HFF-Myc (cell line): ENCODE measurements at regions not wholly inside any gene's neighbourhood (a gene's known extent, or its start where the extent isn't known, plus 50 kb on each side); places are given as distances from the start of the nearest gene placed in this dataset.

Experiments used
- DNase-seq: peaks from one replicate; pipeline ENCODE4 v3.0.0-alpha.2; 2011; ENCODE audit warnings: low read depth; ENCODE audit errors: extremely low read depth
- H3K4me3 ChIP-seq: replicated peaks from 2 replicates; pipeline ENCODE4 v1.5.1; 2011; ENCODE audit warnings: low read depth, mild to moderate bottlenecking, control low read depth, low read length
- TF ChIP-seq, protein P1 (sequence below): IDR thresholded peaks from 2 replicates; pipeline ENCODE4 v1.5.1; 2012; ENCODE audit warnings: mild to moderate bottlenecking, low read depth, low read length, control low read depth; ENCODE audit errors: missing control alignments

DNA sequence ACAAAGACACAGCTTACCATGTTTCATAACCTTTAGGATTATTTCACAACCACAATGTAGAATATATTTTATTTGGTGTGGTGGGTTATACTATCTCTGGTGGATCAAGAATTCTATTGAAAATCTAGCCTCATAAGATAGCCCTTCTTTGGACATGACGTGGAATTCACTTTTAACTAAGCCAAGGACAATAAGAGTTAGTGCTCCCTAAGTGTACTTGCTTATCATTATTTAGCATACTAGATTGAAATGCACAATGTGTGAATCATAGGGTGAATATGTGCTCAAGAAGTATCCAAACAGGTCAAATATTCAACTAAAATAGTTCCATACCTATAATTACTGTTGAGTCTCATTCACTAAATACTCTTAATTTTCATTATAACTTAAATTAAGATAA, 1179.5 kb upstream of the GOT2 start:
- TF ChIP-seq, protein P1, sequence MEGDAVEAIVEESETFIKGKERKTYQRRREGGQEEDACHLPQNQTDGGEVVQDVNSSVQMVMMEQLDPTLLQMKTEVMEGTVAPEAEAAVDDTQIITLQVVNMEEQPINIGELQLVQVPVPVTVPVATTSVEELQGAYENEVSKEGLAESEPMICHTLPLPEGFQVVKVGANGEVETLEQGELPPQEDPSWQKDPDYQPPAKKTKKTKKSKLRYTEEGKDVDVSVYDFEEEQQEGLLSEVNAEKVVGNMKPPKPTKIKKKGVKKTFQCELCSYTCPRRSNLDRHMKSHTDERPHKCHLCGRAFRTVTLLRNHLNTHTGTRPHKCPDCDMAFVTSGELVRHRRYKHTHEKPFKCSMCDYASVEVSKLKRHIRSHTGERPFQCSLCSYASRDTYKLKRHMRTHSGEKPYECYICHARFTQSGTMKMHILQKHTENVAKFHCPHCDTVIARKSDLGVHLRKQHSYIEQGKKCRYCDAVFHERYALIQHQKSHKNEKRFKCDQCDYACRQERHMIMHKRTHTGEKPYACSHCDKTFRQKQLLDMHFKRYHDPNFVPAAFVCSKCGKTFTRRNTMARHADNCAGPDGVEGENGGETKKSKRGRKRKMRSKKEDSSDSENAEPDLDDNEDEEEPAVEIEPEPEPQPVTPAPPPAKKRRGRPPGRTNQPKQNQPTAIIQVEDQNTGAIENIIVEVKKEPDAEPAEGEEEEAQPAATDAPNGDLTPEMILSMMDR, result no peak
- DNase-seq, result no peak
- no peak overlapping the region for H3K4me3 ChIP-seq

DNA sequence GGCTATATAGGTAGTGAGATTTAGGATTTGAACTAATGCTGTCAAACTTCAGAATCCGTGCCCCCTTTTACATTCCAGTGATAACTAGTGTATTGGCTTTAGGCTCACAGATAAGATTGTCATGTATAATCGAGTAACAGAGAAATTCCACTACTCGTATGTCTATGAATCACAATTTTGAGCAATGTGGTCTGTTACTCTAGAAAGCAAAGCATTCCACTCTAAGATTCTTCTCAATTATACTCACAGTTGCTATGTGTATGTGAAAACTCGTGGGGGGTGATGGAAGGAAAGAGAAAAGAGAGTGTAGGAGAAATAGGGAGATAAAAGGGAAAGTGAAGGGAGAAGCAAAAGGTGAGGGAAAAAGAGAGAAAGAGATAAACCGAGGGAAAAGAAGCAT, 1175.1 kb upstream of the GOT2 start:
- no peak for DNase-seq
- no peak overlapping the region for H3K4me3 ChIP-seq
- TF ChIP-seq, protein P1, result no peak

DNA sequence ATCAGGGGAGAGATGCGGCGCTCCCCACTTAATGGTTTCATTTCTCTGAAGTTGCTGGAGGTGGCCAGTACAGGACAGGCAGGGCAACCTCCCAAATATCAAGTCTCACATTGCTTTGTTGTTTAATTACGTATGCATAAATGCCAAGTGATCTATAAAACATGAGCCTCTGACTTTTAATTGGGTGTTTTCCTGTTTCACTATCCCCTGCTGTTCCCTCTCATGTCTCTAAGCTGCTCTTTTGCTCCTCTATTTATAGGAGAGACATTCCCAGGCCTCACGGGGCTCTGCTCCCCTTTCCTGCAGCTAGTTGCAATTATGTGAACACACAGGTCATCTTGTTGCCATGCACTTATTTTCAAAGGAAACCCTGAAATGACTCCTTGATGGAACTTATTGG, 1173.5 kb upstream of the GOT2 start:
- DNase-seq, result no peak
- no peak overlapping the region for H3K4me3 ChIP-seq
- TF ChIP-seq, protein P1, result no peak

DNA sequence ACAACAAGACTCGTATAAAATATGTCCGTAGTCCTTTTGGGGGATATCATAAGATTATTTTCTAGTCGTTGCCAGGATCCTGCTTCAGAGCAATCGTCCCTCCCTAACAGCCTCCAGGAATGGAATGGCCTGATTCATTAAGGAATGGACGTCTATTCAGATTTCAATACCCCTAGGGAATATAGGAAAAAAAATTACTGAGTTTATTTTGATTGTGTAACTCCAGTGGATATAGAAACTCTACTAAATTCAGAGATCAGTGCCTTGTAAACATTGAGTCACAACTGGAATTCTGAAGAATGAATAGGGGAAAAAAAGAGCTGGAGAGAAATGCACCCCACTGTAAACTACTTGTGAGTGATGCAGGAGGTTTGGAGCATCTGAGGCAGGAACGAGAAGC, 1171.5 kb upstream of the GOT2 start:
- DNase-seq, result no peak
- H3K4me3 ChIP-seq, result no peak overlapping the region
- TF ChIP-seq, protein P1, result no peak

DNA sequence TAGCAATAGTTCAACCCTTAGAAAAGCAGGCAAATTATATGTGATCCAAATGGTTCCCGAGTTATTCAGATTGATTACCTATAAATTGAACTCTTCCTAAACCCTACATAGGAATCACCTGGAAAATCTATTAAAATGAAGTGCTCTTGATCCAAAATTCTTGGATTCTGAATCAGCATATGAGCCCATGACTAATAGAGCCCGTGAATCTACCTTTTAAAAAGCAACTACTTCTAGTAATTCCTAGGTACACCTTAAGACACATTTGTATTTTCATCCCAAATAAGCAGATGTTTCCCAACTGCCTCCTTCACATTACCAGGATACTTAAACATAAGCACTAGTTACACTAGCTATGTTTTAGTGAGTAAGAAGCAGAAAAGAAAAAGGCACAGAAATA, 1171.0 kb upstream of the GOT2 start:
- H3K4me3 ChIP-seq, result no peak overlapping the region
- no peak for DNase-seq
- TF ChIP-seq, protein P1, result no peak

DNA sequence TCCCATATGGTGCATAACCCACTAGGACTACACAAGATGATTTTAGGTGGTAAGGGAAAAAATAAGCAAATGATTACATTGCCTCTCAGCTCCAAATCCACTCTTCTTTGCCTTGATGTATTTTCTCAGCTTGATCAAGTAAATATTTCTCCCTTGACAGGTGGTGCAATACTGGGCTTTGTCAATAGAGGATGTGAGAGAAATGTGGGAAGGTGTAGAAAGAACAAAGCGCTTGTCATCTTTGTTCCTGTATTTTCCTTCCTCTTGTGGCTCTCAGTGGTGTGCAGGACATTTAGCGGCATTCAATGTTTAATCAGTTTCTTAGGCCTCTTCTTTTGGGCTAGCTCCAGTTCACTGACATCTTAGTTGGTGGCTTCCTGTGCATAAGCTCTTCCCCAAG, 1165.8 kb upstream of the GOT2 start:
- H3K4me3 ChIP-seq, result no peak overlapping the region
- TF ChIP-seq, protein P1, result no peak
- DNase-seq, result no peak

DNA sequence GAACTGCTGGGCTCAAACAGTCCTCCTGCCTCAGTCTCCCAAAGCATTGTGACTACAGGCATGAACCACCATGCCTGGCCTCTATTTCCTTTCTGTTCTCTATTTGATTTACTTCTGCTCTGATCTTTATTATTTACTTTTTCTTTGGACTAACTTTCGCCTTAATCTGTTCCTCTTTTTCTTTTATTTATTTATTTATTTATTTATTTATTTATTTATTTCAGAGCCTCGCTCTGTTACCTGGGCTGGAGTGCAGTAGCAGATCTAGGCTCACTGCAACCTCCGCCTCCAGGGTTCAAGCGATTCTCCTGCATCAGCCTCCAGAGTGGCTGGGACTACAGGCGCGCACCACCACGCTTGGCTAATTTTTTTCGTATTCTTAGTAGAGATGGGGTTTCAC, 1158.3 kb upstream of the GOT2 start:
- no peak for DNase-seq
- TF ChIP-seq, protein P1, result no peak
- no peak overlapping the region for H3K4me3 ChIP-seq
